ENCODE measurements at regions not wholly inside any gene's neighbourhood (a gene's known extent, or its start where the extent isn't known, plus 50 kb on each side); places are given as distances from the start of the nearest gene placed in this dataset.
"Not testable (repeated sequence)": the region's sequence is repeated elsewhere in the genome, so short reads cannot be mapped to it uniquely, and the experiment has no call there.

- no peaks in the 10 kb centered on the region for H3K4me1 Mint-ChIP-seq (ENCODE audit: low read depth)
- H3K27ac Mint-ChIP-seq = no peak overlapping the region
- no peaks in the 10 kb centered on the region for H3K9me3 Mint-ChIP-seq
- no peak overlapping the region for H3K4me3 Mint-ChIP-seq
- intact Hi-C loops (cut with micrococcal nuclease) = no loop called here
- H3K27me3 Mint-ChIP-seq = no peaks in the 10 kb centered on the region
- no peaks in the 10 kb centered on the region for H3K36me3 Mint-ChIP-seq (ENCODE audit: low read depth)
Measured at GRCh38 chr11:25252854-25253253, 756.0 kb downstream of the LUZP2 start.

- H3K36me3 Mint-ChIP-seq (ENCODE audit: low read depth); H3K27me3 Mint-ChIP-seq; H3K4me3 Mint-ChIP-seq; intact Hi-C loops (cut with micrococcal nuclease); H3K27ac Mint-ChIP-seq; H3K4me1 Mint-ChIP-seq (ENCODE audit: low read depth): not testable (repeated sequence)
- peaks cover 19% of the 10 kb centered on the region for H3K9me3 Mint-ChIP-seq
Measured at GRCh38 chr11:25263861-25264260, 767.0 kb downstream of the LUZP2 start.

- Mint-ChIP-seq H3K27ac (no peak overlapping the region), H3K36me3 (ENCODE audit: low read depth) (no peaks in the 10 kb centered on the region), H3K4me3 (no peak overlapping the region), H3K4me1 (ENCODE audit: low read depth) (no peaks in the 10 kb centered on the region), H3K9me3 (peaks cover 8% of the 10 kb centered on the region), H3K27me3 (no peaks in the 10 kb centered on the region)
- intact Hi-C loops (cut with micrococcal nuclease) = no loop called here
Measured at GRCh38 chr11:25271301-25271700, 774.4 kb downstream of the LUZP2 start.

- no peak overlapping the region for H3K27ac Mint-ChIP-seq
Measured at GRCh38 chr11:25272214-25272613, 775.4 kb downstream of the LUZP2 start.

GRCh38 chr11:25280821-25281220 lies 784.0 kb downstream of the LUZP2 start:
- H3K4me1 Mint-ChIP-seq (ENCODE audit: low read depth); H3K4me3 Mint-ChIP-seq; H3K36me3 Mint-ChIP-seq (ENCODE audit: low read depth); intact Hi-C loops (cut with micrococcal nuclease); H3K27me3 Mint-ChIP-seq; H3K27ac Mint-ChIP-seq: not testable (repeated sequence)
- peaks cover 33% of the 10 kb centered on the region for H3K9me3 Mint-ChIP-seq

More at GRCh38 chr11:25272214-25272613, 775.4 kb downstream of the LUZP2 start:
- Mint-ChIP-seq H3K4me1 (ENCODE audit: low read depth) (no peaks in the 10 kb centered on the region), H3K9me3 (peaks cover 5% of the 10 kb centered on the region), H3K4me3 (no peak overlapping the region), H3K27me3 (no peaks in the 10 kb centered on the region), H3K36me3 (ENCODE audit: low read depth) (no peaks in the 10 kb centered on the region)
- intact Hi-C loops (cut with micrococcal nuclease) = no loop called here

GRCh38 chr11:25293166-25293565 lies 796.3 kb downstream of the LUZP2 start:
- no peaks in the 10 kb centered on the region for H3K27me3 Mint-ChIP-seq
- intact Hi-C loops (cut with micrococcal nuclease) = no loop called here
- H3K4me1 Mint-ChIP-seq (ENCODE audit: low read depth) = no peaks in the 10 kb centered on the region
- no peak overlapping the region for H3K4me3 Mint-ChIP-seq
- H3K9me3 Mint-ChIP-seq = no peaks in the 10 kb centered on the region
- no peaks in the 10 kb centered on the region for H3K36me3 Mint-ChIP-seq (ENCODE audit: low read depth)
- H3K27ac Mint-ChIP-seq = no peak overlapping the region

GRCh38 chr11:25298450-25298849 lies 801.6 kb downstream of the LUZP2 start:
- intact Hi-C loops (cut with micrococcal nuclease) = no loop called here
- H3K27me3 Mint-ChIP-seq = no peaks in the 10 kb centered on the region
- peaks cover 24% of the 10 kb centered on the region for H3K9me3 Mint-ChIP-seq

GRCh38 chr11:25309818-25310217 lies 813.0 kb downstream of the LUZP2 start:
- intact Hi-C loops (cut with micrococcal nuclease) = no loop called here
- no peaks in the 10 kb centered on the region for H3K27me3 Mint-ChIP-seq
- H3K4me1 Mint-ChIP-seq (ENCODE audit: low read depth) = no peaks in the 10 kb centered on the region
- H3K4me3 Mint-ChIP-seq = no peak overlapping the region
- peaks cover 33% of the 10 kb centered on the region for H3K9me3 Mint-ChIP-seq
- H3K36me3 Mint-ChIP-seq (ENCODE audit: low read depth) = no peaks in the 10 kb centered on the region
- H3K27ac Mint-ChIP-seq = no peak overlapping the region

More at GRCh38 chr11:25298450-25298849, 801.6 kb downstream of the LUZP2 start:
- no peak overlapping the region for H3K4me3 Mint-ChIP-seq
- H3K27ac Mint-ChIP-seq = no peak overlapping the region
- no peaks in the 10 kb centered on the region for H3K4me1 Mint-ChIP-seq (ENCODE audit: low read depth)
- H3K36me3 Mint-ChIP-seq (ENCODE audit: low read depth) = no peaks in the 10 kb centered on the region

- Mint-ChIP-seq H3K27ac (no peak overlapping the region), H3K36me3 (ENCODE audit: low read depth) (no peaks in the 10 kb centered on the region), H3K27me3 (no peaks in the 10 kb centered on the region), H3K9me3 (peaks cover 2% of the 10 kb centered on the region), H3K4me3 (no peak overlapping the region), H3K4me1 (ENCODE audit: low read depth) (no peaks in the 10 kb centered on the region)
- intact Hi-C loops (cut with micrococcal nuclease) = no loop called here
Measured at GRCh38 chr11:25317216-25317615, 820.4 kb downstream of the LUZP2 start.

GRCh38 chr11:25319127-25319526 lies 822.3 kb downstream of the LUZP2 start:
- intact Hi-C loops (cut with micrococcal nuclease) = no loop called here
- Mint-ChIP-seq H3K36me3 (ENCODE audit: low read depth) (no peaks in the 10 kb centered on the region), H3K27me3 (no peaks in the 10 kb centered on the region), H3K4me1 (ENCODE audit: low read depth) (no peaks in the 10 kb centered on the region), H3K9me3 (peaks cover 21% of the 10 kb centered on the region), H3K27ac (no peak overlapping the region), H3K4me3 (no peak overlapping the region)

GRCh38 chr11:25327656-25328055 lies 830.8 kb downstream of the LUZP2 start:
- no peak overlapping the region for H3K4me3 Mint-ChIP-seq
- H3K36me3 Mint-ChIP-seq (ENCODE audit: low read depth) = no peaks in the 10 kb centered on the region
- H3K27me3 Mint-ChIP-seq = no peaks in the 10 kb centered on the region
- peaks cover 14% of the 10 kb centered on the region for H3K9me3 Mint-ChIP-seq
- intact Hi-C loops (cut with micrococcal nuclease) = no loop called here
- H3K4me1 Mint-ChIP-seq (ENCODE audit: low read depth) = no peaks in the 10 kb centered on the region
- H3K27ac Mint-ChIP-seq = no peak overlapping the region

- Mint-ChIP-seq H3K27me3 (no peaks in the 10 kb centered on the region), H3K36me3 (ENCODE audit: low read depth) (no peaks in the 10 kb centered on the region), H3K4me1 (ENCODE audit: low read depth) (no peaks in the 10 kb centered on the region), H3K9me3 (no peaks in the 10 kb centered on the region), H3K27ac (no peak overlapping the region), H3K4me3 (no peak overlapping the region)
- intact Hi-C loops (cut with micrococcal nuclease) = no loop called here
Measured at GRCh38 chr11:25339281-25339680, 842.4 kb downstream of the LUZP2 start.

GRCh38 chr11:25349537-25349936 lies 852.7 kb downstream of the LUZP2 start:
- no peak overlapping the region for H3K4me3 Mint-ChIP-seq
- no peaks in the 10 kb centered on the region for H3K36me3 Mint-ChIP-seq (ENCODE audit: low read depth)
- H3K27me3 Mint-ChIP-seq = no peaks in the 10 kb centered on the region
- intact Hi-C loops (cut with micrococcal nuclease) = no loop called here
- H3K27ac Mint-ChIP-seq = no peak overlapping the region
- no peaks in the 10 kb centered on the region for H3K4me1 Mint-ChIP-seq (ENCODE audit: low read depth)
- H3K9me3 Mint-ChIP-seq = peaks cover 20% of the 10 kb centered on the region

- Mint-ChIP-seq H3K4me1 (ENCODE audit: low read depth) (no peaks in the 10 kb centered on the region), H3K4me3 (no peak overlapping the region), H3K36me3 (ENCODE audit: low read depth) (no peaks in the 10 kb centered on the region), H3K27me3 (no peaks in the 10 kb centered on the region), H3K27ac (no peak overlapping the region), H3K9me3 (peaks cover 20% of the 10 kb centered on the region)
- intact Hi-C loops (cut with micrococcal nuclease) = no loop called here
Measured at GRCh38 chr11:25350899-25351803, 854.3 kb downstream of the LUZP2 start.

GRCh38 chr11:25357133-25357532 lies 860.3 kb downstream of the LUZP2 start:
- no peaks in the 10 kb centered on the region for H3K36me3 Mint-ChIP-seq (ENCODE audit: low read depth)
- H3K27me3 Mint-ChIP-seq = no peaks in the 10 kb centered on the region
- H3K9me3 Mint-ChIP-seq = no peaks in the 10 kb centered on the region
- intact Hi-C loops (cut with micrococcal nuclease) = no loop called here
- no peak overlapping the region for H3K4me3 Mint-ChIP-seq
- no peaks in the 10 kb centered on the region for H3K4me1 Mint-ChIP-seq (ENCODE audit: low read depth)
- H3K27ac Mint-ChIP-seq = no peak overlapping the region
